Liver (tissue), 3 donors: ENCODE measurements at regions not wholly inside any gene's neighbourhood (a gene's known extent, or its start where the extent isn't known, plus 50 kb on each side); places are given as distances from the start of the nearest gene placed in this dataset.

Experiments used
- CTCF ChIP-seq: fragments of 150-350 bp; IDR thresholded peaks from 2 replicates; pipeline ENCODE4 v1.5.1; 2017; ENCODE audit warnings: improper control_type of control experiment, low read depth, low read length; ENCODE audit not compliant: missing input control
- EGR1 ChIP-seq, 2 donors: IDR thresholded peaks; 2 replicates each; pipeline ENCODE4 v1.6.1; 2016 to 2018; ENCODE audit warnings: antibody characterized with exemption in 2 of 2, low read depth in 2 of 2
- FOXA1 ChIP-seq: IDR thresholded peaks from 2 replicates; pipeline ENCODE4 v1.6.1; 2016; ENCODE audit warnings: antibody characterized with exemption
- GABPA ChIP-seq, 2 donors: IDR thresholded peaks in 1 of 2; conservative IDR thresholded peaks in 1 of 2; 2 replicates each; pipeline ENCODE4 v1.6.1; 2016; ENCODE audit warnings: antibody characterized with exemption in 2 of 2, mild to moderate bottlenecking in 1 of 2, moderate library complexity in 1 of 2
- JUND ChIP-seq, 2 donors: IDR thresholded peaks; 2 replicates each; pipeline ENCODE4 v1.6.1; 2016; ENCODE audit warnings: antibody characterized with exemption in 2 of 2
- MAX ChIP-seq: IDR thresholded peaks from 2 replicates; pipeline ENCODE4 v1.6.1; 2016; ENCODE audit warnings: antibody characterized with exemption
- NR2F2 ChIP-seq: IDR thresholded peaks from 2 replicates; pipeline ENCODE4 v1.6.1; 2016; ENCODE audit warnings: antibody characterized with exemption
- RAD21 ChIP-seq, 2 donors: IDR thresholded peaks; 2 replicates each; pipeline ENCODE4 v1.6.1; 2016; ENCODE audit warnings: antibody characterized with exemption in 2 of 2, mild to moderate bottlenecking in 2 of 2
- RXRA ChIP-seq, 2 donors: IDR thresholded peaks; 2 replicates each; pipeline ENCODE4 v1.6.1; 2017 to 2018; ENCODE audit warnings: antibody characterized with exemption in 2 of 2, mild to moderate bottlenecking in 1 of 2
- SP1 ChIP-seq: IDR thresholded peaks from 2 replicates; pipeline ENCODE4 v1.6.1; 2018; ENCODE audit warnings: antibody characterized with exemption, mild to moderate bottlenecking
- TAF1 ChIP-seq: conservative IDR thresholded peaks from 2 replicates; pipeline ENCODE4 v1.6.1; 2016; ENCODE audit warnings: antibody characterized with exemption, mild to moderate bottlenecking
- YY1 ChIP-seq: IDR thresholded peaks from 2 replicates; pipeline ENCODE4 v1.6.1; 2016; ENCODE audit warnings: antibody characterized with exemption, mild to moderate bottlenecking
- TF ChIP-seq, protein P1 (sequence below): IDR thresholded peaks from 2 replicates; pipeline ENCODE4 v1.6.1; 2016; ENCODE audit warnings: antibody characterized with exemption, mild to moderate bottlenecking
- TF ChIP-seq, protein P2 (sequence below): IDR thresholded peaks from 2 replicates; pipeline ENCODE4 v1.6.1; 2016; ENCODE audit warnings: antibody characterized with exemption
- donor health status: healthy.
- donor health status: healthy.

DNA sequence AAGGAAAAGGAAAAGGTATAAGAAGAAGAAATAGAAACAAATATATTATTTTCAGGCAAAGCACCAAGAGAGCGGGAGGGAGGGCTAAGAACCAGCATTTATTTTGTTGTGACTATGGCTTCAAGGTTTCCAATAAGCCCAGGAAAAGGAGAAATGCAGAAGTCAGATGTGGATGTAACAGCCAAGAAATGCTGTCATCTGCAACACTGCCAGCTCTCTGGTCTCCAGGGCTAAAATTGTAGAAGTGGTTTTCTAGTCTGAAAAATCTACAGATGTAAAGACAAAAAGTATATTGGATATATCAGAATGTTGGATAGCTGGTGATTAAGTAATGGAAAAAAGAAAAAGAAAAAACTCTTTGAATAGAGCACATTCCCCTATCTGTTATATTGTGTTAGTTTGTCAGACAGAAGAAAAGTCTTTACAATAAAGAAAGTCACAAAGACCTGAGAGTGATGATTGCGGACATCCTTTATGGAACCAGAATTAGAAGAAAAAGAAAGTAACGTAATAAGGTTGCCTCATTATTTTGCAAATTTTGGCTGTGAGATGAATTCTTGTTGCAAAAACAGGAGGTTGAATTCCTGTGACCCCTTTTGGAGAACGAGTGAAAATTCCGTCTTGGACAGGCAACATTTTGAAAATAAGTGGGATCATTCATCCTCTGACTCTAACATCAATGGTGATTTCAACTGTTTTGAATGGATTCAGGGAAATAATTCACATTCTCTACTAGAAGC lies 938.1 kb downstream of the TTLL7 start:
- TF ChIP-seq SP1: no peak
- TF ChIP-seq CTCF: no peak
- no peak for TF ChIP-seq MAX
- TF ChIP-seq YY1: no peak
- TF ChIP-seq TAF1: no peak
- no peak for TF ChIP-seq JUND (IDR thresholded peaks at IDR 0.05)
- TF ChIP-seq, protein P1, sequence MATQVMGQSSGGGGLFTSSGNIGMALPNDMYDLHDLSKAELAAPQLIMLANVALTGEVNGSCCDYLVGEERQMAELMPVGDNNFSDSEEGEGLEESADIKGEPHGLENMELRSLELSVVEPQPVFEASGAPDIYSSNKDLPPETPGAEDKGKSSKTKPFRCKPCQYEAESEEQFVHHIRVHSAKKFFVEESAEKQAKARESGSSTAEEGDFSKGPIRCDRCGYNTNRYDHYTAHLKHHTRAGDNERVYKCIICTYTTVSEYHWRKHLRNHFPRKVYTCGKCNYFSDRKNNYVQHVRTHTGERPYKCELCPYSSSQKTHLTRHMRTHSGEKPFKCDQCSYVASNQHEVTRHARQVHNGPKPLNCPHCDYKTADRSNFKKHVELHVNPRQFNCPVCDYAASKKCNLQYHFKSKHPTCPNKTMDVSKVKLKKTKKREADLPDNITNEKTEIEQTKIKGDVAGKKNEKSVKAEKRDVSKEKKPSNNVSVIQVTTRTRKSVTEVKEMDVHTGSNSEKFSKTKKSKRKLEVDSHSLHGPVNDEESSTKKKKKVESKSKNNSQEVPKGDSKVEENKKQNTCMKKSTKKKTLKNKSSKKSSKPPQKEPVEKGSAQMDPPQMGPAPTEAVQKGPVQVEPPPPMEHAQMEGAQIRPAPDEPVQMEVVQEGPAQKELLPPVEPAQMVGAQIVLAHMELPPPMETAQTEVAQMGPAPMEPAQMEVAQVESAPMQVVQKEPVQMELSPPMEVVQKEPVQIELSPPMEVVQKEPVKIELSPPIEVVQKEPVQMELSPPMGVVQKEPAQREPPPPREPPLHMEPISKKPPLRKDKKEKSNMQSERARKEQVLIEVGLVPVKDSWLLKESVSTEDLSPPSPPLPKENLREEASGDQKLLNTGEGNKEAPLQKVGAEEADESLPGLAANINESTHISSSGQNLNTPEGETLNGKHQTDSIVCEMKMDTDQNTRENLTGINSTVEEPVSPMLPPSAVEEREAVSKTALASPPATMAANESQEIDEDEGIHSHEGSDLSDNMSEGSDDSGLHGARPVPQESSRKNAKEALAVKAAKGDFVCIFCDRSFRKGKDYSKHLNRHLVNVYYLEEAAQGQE: no peak
- TF ChIP-seq RXRA (IDR thresholded peaks at IDR 0.05): no peak
- TF ChIP-seq, protein P2, sequence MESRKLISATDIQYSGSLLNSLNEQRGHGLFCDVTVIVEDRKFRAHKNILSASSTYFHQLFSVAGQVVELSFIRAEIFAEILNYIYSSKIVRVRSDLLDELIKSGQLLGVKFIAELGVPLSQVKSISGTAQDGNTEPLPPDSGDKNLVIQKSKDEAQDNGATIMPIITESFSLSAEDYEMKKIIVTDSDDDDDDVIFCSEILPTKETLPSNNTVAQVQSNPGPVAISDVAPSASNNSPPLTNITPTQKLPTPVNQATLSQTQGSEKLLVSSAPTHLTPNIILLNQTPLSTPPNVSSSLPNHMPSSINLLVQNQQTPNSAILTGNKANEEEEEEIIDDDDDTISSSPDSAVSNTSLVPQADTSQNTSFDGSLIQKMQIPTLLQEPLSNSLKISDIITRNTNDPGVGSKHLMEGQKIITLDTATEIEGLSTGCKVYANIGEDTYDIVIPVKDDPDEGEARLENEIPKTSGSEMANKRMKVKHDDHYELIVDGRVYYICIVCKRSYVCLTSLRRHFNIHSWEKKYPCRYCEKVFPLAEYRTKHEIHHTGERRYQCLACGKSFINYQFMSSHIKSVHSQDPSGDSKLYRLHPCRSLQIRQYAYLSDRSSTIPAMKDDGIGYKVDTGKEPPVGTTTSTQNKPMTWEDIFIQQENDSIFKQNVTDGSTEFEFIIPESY: no peak
- no peak for TF ChIP-seq GABPA (IDR thresholded peaks at IDR 0.05 in 1 of 2, conservative IDR thresholded peaks at IDR 0.05 in 1 of 2)
- TF ChIP-seq NR2F2: no peak
- TF ChIP-seq RAD21 (IDR thresholded peaks at IDR 0.05): no peak
- TF ChIP-seq FOXA1: no peak
- TF ChIP-seq EGR1 (IDR thresholded peaks at IDR 0.05; ENCODE audit: low read depth in 2 of 2): no peak
